ENCODE measurements at regions not wholly inside any gene's neighbourhood (a gene's known extent, or its start where the extent isn't known, plus 50 kb on each side); places are given as distances from the start of the nearest gene placed in this dataset.
"Not testable (repeated sequence)": the region's sequence is repeated elsewhere in the genome, so short reads cannot be mapped to it uniquely, and the experiment has no call there.

DNA sequence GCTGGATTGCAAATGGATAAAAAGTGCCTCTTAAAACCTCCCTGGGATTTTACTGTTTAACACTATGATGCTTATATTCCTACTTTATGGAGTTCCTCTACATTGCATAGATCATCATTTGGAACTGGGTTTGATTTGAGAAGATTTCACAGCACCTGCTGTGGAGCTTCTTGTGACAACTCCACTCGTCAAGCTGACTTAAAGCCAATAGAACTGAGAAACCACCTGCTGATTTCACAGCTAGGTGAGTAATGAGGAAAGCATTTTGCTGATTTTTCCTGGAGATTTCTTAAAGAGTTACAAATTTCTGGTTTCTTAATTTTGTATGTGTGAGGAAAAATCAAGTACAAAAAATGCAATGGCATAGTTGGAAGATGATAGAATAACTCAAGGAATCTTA is 739.1 kb upstream of the LRRTM1 start:
- no peak for DNase-seq (ENCODE audit: low spot score)

DNA sequence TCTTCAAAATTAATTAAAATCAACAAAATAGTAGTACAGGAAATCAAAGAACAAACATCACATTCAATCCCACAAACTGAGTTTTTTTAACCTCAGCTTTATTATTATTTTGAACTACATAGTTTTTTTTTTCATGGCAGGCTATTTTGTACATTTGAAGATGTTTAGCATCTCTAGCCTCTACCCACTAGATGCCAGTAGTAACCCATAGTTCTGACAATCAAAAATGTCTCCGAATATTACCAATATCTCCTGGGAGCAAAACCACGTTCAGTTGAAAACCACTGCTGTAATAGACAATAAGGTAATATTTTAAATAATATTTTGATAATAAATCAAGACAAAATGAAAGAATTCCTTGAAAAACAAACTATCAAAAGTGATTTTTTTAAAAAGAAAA is 702.6 kb upstream of the LRRTM1 start:
- no peak for DNase-seq (ENCODE audit: low spot score)

DNA sequence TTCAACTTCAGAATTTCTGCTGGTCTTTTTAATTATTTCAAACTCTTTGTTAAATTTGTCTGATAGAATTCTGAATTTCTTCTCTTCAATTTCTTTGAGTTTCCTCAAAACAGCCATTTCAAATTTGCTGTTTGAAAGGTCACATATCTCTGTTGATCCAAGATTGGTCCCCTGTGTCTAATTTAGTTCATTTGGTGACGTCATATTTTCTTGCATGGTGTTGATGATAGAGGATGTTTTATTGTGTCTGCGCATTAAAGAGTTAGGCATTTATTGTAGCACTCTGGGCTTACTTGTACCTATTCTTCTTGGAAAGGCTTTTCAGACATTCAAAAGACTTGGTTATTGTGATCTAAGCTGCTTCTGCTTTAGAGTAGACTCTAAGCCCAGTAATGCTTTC is 698.4 kb upstream of the LRRTM1 start:
- no peak for DNase-seq (ENCODE audit: low spot score)

DNA sequence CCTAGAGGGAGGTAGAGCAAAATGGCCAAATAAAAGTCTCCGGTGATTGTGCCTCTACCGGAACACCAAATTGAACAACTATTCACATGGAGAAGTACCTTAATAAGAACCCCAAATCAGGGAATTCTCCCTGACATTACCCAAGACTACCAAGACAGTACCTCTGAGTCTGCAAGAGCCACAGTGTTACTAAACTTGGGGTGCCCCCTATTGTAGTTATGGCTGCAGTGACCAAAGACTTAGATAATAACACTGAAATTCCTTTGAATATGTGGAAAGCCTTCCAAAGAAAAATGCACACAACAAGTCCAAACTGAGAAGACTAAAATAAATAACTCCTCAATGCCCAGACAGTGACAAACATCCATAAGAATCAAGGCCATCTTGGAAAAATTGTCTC is 682.9 kb upstream of the LRRTM1 start:
- DNase-seq (ENCODE audit: low spot score) = no peak

DNA sequence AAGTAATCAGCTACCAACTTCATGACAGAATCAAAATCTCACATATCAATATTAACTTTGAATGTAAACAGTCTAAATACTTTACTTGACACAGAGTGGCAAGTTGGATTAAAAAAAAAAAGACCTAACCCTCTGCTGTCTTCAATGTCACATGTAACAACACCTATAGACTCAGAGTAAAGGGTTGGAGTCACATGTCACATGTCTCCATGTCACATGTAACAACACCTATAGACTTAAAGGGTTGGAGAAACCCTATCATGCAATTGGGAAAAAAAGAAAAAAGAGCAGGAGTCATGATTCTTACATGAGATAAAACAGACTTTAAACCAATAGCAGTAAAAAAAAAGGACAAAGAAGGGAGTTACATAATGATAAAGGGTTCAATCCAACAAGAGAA is 665.3 kb upstream of the LRRTM1 start:
- DNase-seq (ENCODE audit: low spot score) = no peak

DNA sequence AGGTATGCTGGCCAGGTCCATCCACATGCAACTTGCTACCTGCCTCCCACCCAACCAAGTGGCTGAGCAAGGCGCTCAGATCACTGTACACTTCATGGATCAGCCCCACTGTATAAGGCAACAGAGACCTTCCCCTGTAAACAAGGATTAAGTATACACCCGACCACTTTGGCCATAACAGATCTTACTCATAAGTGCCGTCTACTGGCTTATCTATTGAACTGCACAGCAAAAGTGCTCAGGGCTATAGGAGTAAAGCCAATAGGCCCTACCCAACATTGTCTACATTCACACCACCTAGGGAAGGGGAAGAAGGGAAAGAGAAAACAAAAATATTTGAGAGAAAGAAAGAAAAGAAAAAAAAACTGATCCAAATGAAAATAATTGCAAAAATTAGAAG is 663.9 kb upstream of the LRRTM1 start:
- no peak for DNase-seq (ENCODE audit: low spot score)

DNA sequence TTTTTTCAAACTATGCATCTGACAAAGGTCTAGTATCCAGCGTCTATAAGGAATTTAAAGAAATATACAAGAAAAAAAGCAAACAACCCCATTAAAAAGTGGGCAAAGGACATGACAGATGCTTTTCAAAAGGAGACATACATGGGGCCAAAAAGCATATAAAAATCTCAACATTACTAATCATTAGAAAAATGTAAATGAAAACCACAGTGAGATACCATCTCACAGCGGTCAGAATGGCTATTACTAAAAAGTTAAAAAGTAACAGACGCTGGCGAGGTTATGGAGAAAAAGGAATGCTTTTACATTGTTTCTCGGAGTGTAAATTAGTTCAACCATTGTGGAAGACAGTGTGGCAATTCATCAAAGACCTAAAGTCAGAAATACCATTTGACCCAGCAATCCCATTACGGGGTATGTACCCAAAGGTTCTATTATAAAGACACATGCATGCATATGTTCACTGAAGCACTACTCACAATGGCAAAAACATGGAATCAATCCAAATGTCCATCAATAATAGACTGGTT is 643.1 kb upstream of the LRRTM1 start:
- DNase-seq (ENCODE audit: low spot score) = no peak

DNA sequence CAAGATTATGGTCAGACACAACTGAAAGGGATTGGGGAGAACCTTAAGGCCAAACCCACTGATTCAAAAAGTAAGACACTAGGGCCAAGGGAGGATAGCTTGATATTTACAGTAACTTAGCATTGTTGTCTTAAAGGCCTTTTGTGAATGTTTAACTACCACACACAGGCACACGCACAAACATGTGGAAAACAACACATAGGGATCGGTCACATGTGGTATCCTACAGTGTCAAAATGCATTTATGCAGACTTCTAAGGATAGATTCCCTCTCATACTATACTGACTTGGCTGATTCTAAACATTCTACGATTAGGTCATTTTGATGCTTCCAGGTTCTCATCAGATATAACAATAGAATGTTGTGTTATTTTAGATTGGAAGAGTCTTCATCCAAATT is 638.9 kb upstream of the LRRTM1 start:
- DNase-seq (ENCODE audit: low spot score) = no peak

DNA sequence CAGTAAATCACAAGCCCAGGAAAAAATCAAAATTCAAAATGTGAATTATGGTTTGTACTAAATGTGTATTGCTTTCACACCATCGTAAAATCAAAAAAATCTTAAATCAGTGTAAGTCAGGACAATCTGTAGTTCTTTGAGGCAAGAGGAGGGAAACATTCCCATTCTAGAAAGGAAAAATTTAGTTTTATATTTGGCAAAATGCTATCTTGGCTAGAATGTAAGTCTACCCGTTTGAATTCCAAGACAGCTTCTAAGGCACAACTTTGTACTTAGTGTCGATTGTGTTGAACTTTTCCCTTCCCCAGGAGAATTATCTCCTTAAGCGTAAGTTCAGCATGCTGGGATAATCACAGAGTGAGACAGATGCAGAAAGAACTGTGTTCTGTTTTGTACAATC is 638.2 kb upstream of the LRRTM1 start:
- DNase-seq (ENCODE audit: low spot score) = no peak

DNA sequence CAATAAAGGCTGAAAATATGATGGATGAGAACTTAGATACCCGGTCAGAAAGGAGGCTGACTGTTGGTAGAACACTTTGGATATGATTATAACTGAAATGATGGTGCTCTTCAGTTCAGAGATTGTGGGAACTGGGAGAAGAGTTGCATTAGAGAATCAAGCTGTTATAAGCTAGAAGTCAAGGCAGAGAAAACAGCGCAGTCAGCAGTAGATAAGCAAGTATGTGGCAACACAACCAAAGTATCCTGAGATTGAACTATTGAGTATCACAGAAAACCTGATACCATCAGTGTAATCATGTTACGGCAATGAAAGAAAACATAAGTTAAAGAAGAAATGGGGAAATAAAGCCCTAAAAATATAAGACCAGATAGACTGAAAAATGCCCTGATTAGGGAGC is 633.9 kb upstream of the LRRTM1 start:
- no peak for DNase-seq (ENCODE audit: low spot score)

DNA sequence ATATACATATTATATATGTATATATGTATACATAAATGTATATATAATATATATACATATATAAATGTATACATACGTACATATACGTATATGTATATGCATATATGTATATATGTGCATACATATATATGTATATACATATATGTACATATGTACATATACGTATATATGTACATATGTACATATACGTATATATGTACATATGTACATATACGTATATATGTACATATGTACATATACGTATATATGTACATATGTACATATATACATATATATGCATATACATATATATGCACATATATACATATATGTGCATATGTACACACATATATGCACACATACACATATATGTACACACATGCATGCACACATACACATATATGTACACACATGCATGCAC is 627.3 kb upstream of the LRRTM1 start:
- DNase-seq (ENCODE audit: low spot score) = not testable (repeated sequence)

DNA sequence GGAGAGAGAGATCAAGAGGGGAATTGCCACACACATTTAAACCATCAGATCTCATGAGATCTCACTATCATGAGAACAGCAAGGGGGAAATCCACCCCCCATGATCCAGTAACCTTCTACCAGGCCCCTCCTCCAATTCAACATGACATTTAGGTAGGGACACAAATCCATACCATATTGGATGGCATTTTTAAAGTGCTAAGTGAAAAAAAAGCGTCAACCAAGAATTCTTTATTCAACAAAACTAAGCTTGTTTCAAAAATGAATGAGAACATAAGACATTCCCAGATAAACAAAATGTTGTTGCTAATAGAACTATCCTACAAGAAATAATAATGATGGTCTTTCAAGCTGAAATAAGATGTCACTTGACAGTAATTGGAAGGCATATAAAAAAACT is 626.2 kb upstream of the LRRTM1 start:
- no peak for DNase-seq (ENCODE audit: low spot score)

DNA sequence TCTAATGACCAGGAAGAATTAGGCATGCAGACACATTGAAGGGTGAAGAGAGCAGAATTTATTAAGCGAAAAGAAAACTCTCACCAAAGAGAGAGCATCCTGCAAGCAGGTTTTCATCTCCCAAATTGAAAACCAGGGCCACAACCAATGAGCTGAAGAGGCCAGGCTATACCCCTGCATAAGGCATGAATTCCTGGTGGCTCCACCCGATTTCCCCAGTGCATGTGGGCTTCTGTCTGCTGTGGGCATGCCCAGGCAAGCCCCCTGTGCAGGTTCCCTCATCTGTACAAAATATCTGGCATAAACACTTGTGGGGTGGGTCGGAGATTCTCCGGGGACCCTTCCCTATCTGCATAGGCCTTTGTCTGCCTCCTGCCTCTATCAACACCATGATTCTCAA is 621.6 kb upstream of the LRRTM1 start:
- DNase-seq (ENCODE audit: low spot score) = no peak

DNA sequence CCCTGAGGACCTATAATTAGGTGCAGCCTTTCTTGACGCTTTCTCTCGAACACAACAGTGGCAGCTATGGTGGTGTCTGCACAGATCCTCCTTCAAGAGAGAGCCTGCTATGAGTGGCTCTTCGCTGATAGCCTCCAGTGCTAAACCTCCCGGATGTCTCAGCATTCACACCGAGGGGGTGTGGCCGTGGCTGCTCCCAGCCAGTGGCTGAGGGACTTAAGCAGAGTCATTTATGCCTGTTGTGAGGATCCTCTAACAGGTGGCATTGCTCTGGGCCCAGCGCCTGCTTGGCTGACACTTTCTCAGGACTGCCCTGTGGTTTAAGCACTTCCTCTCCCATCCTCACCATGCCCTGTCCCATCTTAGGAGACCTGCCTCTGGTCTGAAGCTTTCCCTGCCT is 592.0 kb upstream of the LRRTM1 start:
- no peak for DNase-seq (ENCODE audit: low spot score)

DNA sequence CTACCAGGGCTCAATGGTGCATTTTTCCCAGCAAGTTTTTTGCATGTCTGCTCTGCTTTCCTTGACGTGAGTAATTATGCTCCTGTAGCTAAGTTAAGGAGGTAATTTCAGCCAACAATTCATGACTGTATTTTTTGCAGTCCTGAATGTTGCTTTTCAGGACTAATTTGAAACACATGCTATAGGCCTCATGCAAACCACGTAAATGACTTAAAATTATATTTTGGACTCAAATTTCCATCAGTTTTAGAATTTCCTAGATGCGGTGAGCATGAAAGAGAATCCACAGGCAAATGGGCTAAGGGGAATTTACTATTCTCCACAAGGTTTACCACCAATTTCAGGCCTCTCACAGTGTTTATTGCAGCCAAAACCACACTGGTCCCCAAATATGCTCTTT is 589.9 kb upstream of the LRRTM1 start:
- DNase-seq (ENCODE audit: low spot score) = no peak

DNA sequence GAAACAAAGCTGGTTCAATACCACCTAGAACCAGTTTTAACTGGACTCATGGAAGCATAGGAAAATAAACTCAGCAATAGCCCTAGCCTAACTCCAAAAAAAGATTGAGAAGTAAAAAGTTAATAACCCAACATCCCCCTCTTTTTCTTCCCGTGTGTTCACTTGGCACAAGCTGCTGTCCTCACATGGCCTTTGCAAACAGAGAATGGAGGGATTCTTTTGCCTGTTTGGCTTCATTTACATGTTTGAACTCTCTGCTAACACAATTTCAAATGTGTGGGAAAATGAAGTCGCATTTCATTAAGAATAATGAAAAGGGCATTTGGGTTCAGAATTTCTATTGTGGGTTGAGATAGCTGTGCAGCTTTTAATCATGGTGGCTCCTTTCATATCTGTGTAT is 589.2 kb upstream of the LRRTM1 start:
- DNase-seq (ENCODE audit: low spot score) = no peak

DNA sequence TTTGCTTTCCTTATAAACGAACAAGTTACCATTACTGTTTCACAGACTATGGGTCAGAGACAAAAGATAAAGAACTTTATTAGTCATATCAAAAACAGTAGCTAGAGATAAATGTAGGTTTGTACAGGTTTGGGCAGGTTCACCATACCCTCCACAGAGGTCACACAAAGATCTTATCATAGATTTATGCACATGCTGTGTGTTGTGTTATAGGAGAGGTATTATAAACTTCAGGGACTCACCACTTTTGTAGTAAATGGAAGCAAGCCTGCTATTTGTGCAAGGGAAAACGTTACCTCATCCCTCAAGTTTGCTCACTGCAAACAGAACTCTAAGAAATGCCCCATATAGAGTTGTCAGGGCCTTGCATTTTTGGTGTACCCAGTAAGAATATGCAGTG is 584.5 kb upstream of the LRRTM1 start:
- DNase-seq (ENCODE audit: low spot score) = no peak

DNA sequence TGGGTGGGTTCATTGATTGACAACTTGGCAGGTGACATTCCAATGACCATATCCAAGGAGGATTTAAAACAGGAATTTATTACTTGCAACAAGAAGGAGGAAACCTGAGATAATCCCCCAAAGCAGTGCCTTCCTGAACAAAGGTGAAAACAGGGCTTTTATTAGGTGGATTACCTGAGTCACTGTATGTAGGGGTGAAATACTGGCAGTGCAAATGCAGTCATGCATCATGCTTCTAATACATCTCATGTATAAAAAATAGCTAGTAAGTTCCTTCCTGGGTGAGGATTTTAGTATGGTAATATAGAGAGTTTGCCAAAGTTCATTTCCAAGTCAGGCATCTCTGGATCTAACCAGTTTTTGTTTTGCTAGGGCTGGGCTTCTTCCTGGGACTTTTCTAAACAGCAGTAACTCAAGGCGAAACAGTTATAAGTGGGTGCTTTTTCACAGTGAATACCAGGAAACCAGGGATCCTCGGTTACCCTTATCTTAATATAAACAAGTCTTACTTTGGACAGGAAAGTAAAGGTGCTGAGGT is 583.4 kb upstream of the LRRTM1 start:
- no peak for DNase-seq (ENCODE audit: low spot score)

DNA sequence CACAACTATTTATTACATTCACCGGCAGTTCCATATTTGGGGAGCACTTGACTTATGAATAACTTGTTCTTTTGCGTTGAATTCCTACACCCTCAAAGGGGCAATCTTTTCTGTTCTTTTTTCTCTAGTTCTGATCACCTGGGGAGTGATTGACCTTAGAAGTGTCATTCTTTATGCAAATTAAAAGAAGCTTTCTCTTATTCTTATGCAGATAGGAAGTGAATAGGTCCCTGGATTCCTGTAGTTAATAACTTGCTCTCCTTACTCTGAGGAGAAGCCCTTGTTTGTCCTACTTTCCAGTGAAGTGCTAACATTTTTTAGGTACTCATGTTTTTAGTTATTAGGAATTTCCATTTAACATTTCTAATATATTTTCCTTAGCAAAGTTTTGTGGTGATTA is 569.8 kb upstream of the LRRTM1 start:
- no peak for DNase-seq (ENCODE audit: low spot score)

DNA sequence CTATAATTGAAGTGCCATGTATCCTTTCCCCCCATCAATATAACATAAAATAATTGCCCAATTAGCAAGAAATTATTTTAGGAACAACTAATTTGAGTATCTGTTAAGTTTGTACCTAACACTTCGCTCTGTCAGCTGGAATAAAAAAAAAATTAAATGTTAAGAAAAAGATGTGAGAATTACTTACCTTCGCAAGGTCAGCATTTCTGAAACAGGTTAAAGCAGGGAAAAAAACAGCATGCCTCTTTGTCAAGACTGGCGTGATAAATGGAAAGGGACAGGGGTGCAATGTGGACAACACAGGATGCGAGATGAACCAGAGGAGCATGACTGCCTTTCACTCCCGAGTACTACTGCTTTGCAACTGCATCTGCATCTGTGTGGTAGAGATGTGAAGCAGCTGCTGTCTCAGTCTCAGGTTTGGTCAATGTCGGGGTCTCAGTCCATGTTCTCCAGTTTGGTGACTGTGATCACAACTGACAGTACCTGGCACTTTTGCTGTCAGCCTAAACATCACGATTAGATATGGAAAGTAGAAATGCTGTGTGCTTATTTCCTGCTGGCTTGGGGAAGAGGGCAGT is 565.4 kb upstream of the LRRTM1 start:
- DNase-seq (ENCODE audit: low spot score) = no peak

DNA sequence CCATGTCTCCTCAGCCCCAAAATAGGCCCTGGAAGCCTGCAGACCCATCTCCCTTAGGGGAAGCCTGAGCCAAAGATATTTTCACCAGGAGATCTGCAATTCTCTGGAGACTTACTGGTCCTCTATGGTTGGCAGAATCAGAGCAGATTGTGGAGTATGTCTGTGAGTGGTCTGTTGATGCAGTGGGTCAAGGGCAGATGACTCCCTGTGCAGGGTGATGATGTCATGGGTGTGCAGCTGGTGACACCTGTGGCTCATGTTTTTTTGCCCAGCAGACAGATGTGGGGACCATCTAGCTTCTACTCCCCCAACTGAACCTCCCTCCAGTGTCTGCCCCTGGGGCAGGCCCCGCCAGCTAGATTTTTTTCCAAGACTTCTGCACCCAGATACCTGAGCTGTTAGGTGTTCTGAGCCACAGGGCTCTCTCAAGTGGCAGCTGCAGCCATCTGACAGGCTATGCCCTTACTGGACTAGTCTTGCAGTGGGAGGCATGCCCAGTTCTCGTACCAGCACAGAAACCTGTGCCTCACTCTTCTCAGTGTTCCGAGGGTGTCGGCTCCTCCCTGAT is 558.7 kb upstream of the LRRTM1 start:
- no peak for DNase-seq (ENCODE audit: low spot score)

DNA sequence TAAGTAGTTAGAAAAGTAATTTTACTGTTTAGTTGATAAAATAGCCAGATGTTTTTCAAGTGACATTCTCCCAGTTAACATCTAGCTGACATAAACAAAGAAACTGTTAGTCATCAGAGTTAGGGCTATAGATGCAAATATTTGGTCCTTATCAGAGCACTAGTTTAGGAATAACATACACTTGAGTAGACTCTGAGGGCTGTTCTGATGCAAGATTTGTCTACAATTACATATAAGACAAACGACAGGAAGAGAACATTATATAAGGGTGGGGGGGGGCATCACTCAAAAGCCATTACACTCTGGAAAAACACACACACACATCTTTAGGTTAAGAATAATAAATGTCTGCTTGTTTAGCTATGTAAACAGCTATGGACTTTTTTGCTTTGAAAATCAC is 554.4 kb upstream of the LRRTM1 start:
- DNase-seq (ENCODE audit: low spot score) = no peak

DNA sequence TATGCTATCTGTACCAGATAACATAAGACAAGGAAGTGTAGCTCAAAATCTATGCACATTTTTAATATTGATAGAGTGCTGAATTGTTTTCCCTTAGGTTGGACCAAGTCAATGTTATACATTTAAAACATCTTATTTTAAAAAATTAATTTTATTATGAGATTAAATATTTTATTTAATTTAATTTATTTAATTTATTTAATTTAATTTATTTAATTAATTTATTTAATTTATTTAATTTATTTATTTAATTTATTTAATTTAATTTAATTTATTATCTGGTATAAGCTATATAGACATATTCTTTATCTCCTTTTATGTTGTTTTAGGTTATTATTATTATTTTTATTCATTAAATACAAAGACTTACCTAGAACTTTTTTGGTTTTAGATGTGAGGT is 551.7 kb upstream of the LRRTM1 start:
- DNase-seq (ENCODE audit: low spot score) = no peak

DNA sequence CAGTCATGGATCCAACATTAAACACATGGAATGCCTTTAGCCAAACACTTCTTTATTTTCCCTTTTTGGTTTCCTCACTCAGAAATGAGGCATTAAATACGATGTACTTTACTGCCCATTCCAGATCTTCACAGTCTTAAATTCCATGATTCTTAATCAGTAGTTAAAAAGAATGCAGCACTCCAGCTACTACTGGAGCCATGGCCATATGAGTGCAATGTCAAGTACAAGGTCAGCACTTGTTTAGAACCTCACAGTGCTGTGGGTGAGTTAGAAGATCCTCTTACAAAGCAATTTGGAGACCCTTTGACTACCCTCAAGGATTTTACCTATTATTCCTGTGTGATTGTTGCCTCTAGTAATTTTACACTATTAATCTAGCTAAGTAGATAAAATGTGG is 550.3 kb upstream of the LRRTM1 start:
- DNase-seq (ENCODE audit: low spot score) = no peak
